IMR-90 (cell line): ENCODE measurements at regions not wholly inside any gene's neighbourhood (a gene's known extent, or its start where the extent isn't known, plus 50 kb on each side); places are given as distances from the start of the nearest gene placed in this dataset.

Experiments used
- ATAC-seq: fragments of 200-7000 bp; cut with Tn5 transposase; 2 replicates; pipeline ENCODE4 v1.9.1; 2020; ENCODE audit warnings: low read depth, mild to moderate bottlenecking, moderate library complexity
- BruUV-seq: library from RNA; stranded (reverse); fragments of 400-500 nt; replicated peaks from 2 replicates; lab custom pipeline; 2021; lab: Mats Ljungman, UMichigan
- CTCF ChIA-PET: fragments of 300-600 bp; formaldehyde crosslinking; extraction: SDS; loops from one replicate; lab custom pipeline; 2021; ENCODE audit warnings: antibody characterized with exemption; lab: Yijun Ruan, JAX
- POLR2A ChIA-PET: fragments of 300-600 bp; sonication (Branson Sonifier 250); formaldehyde crosslinking; loops from one replicate; lab custom pipeline; 2022; ENCODE audit warnings: antibody characterized with exemption; ENCODE audit not compliant: unreplicated experiment; lab: Charles Lee
- DNase-seq: peaks from one replicate; pipeline ENCODE4 v3.0.0; 2013
- H2AFZ ChIP-seq: replicated peaks from 2 replicates; pipeline ENCODE3; 2013; ENCODE audit warnings: low read length, mild to moderate bottlenecking; ENCODE audit not compliant: poor library complexity
- H2AK5ac ChIP-seq: 2 replicates; pipeline ENCODE4 v1.6.1; 2013; ENCODE audit warnings: low read depth, low read length, inconsistent platforms
- H2AK9ac ChIP-seq: replicated peaks from 2 replicates; pipeline ENCODE3; 2013; ENCODE audit warnings: mild to moderate bottlenecking, low read depth, low read length, moderate library complexity; ENCODE audit not compliant: poor library complexity
- H2BK120ac ChIP-seq: 2 replicates; pipeline ENCODE4 v1.6.1; 2013; ENCODE audit warnings: low read depth, low read length, inconsistent platforms
- H2BK15ac ChIP-seq: 3 replicates; pipeline ENCODE4 v1.6.1; 2013; ENCODE audit warnings: low read depth, low read length, inconsistent platforms
- H2BK20ac ChIP-seq: 2 replicates; pipeline ENCODE4 v1.6.1; 2013; ENCODE audit warnings: low read depth, mild to moderate bottlenecking, inconsistent platforms, low read length, moderate library complexity
- H2BK5ac ChIP-seq: 2 replicates; pipeline ENCODE4 v1.6.1; 2013; ENCODE audit warnings: mild to moderate bottlenecking, low read depth, low read length, inconsistent platforms; ENCODE audit not compliant: poor library complexity, severe bottlenecking
- H3K14ac ChIP-seq: replicated peaks from 2 replicates; pipeline ENCODE4 v1.6.1; 2013; ENCODE audit warnings: low read depth, low read length, inconsistent platforms
- H3K18ac ChIP-seq: 2 replicates; pipeline ENCODE4 v1.6.1; 2013; ENCODE audit warnings: low read depth, low read length, control low read depth
- H3K23ac ChIP-seq: 2 replicates; pipeline ENCODE4 v1.6.1; 2013; ENCODE audit warnings: low read depth, low read length, inconsistent platforms
- H3K27ac ChIP-seq: 2 replicates; pipeline ENCODE4 v1.5.1; 2013; ENCODE audit warnings: mild to moderate bottlenecking, control low read depth, low read length; ENCODE audit not compliant: insufficient read depth
- H3K27me3 ChIP-seq: 2 replicates; pipeline ENCODE4 v1.6.1; 2013; ENCODE audit warnings: low read length; ENCODE audit not compliant: control insufficient read depth, insufficient read depth
- H3K36me3 ChIP-seq: 2 replicates; pipeline ENCODE4 v1.6.1; 2013; ENCODE audit warnings: low read length, mixed read lengths; ENCODE audit not compliant: control insufficient read depth, insufficient read depth
- H3K4ac ChIP-seq: 2 replicates; pipeline ENCODE4 v1.6.1; 2013; ENCODE audit warnings: low read depth, low read length, inconsistent platforms
- H3K4me1 ChIP-seq: 2 replicates; pipeline ENCODE4 v1.6.1; 2013; ENCODE audit warnings: low read length, mixed read lengths; ENCODE audit not compliant: control insufficient read depth, insufficient read depth
- H3K4me2 ChIP-seq: 2 replicates; pipeline ENCODE4 v1.6.1; 2013; ENCODE audit warnings: low read depth, mild to moderate bottlenecking, control low read depth, low read length, moderate library complexity
- H3K4me3 ChIP-seq: 2 replicates; pipeline ENCODE4 v1.5.1; 2013; ENCODE audit warnings: low read depth, mild to moderate bottlenecking, control low read depth, low read length, moderate library complexity; ENCODE audit not compliant: insufficient read depth
- H3K56ac ChIP-seq: 2 replicates; pipeline ENCODE4 v1.6.1; 2013; ENCODE audit warnings: low read length, inconsistent platforms; ENCODE audit not compliant: insufficient read depth; ENCODE audit errors: extremely low read depth
- H3K79me1 ChIP-seq, 2 experiments: 2 replicates each; pipeline ENCODE4 v1.6.1; 2013; ENCODE audit warnings: low read length in 2 of 2, inconsistent platforms in 1 of 2, low read depth in 1 of 2
- H3K9ac ChIP-seq: 2 replicates; pipeline ENCODE4 v1.6.1; 2013; ENCODE audit warnings: low read depth, low read length, control low read depth
- H3K9me1 ChIP-seq: 2 replicates; pipeline ENCODE4 v1.6.1; 2013; ENCODE audit warnings: low read length, inconsistent platforms; ENCODE audit not compliant: insufficient read depth
- H3K9me3 ChIP-seq: 2 replicates; pipeline ENCODE4 v1.6.1; 2013; ENCODE audit warnings: low read length; ENCODE audit not compliant: control insufficient read depth, insufficient read depth
- H4K20me1 ChIP-seq: 2 replicates; pipeline ENCODE4 v1.6.1; 2013; ENCODE audit warnings: low read length, inconsistent platforms; ENCODE audit not compliant: insufficient read depth
- H4K5ac ChIP-seq: 2 replicates; pipeline ENCODE4 v1.6.1; 2013; ENCODE audit warnings: mild to moderate bottlenecking, low read depth, low read length, control low read depth
- H4K8ac ChIP-seq, 2 experiments: 2 replicates each; pipeline ENCODE4 v1.6.1; 2013; ENCODE audit warnings: low read depth in 2 of 2, low read length in 2 of 2, control low read depth in 1 of 2, inconsistent platforms in 1 of 2
- H4K91ac ChIP-seq: 2 replicates; pipeline ENCODE4 v1.6.1; 2013; ENCODE audit warnings: low read depth, low read length, inconsistent platforms; ENCODE audit not compliant: insufficient read depth
- RAD21 ChIP-seq: IDR thresholded peaks from 2 replicates; pipeline ENCODE4 v1.6.1; 2012; ENCODE audit warnings: low read length, improper control_type of control experiment
- SMC3 ChIP-seq: fragments of 150-350 bp; IDR thresholded peaks from 2 replicates; pipeline ENCODE4 v1.6.1; 2016; ENCODE audit warnings: low read depth, mild to moderate bottlenecking, antibody characterized with exemption, low read length, moderate library complexity
- WGBS, 2 experiments: methylation state at CpG; one replicate each; pipeline versions ENCODE4 v1.1.5 to v1.1.7; 2013; ENCODE audit warnings: missing lambda C conversion rate in 2 of 2; ENCODE audit not compliant: insufficient read length in 1 of 2; ENCODE audit errors: extremely low coverage in 2 of 2; 5-methylcytosine and 5-hydroxymethylcytosine counted together
- dilution Hi-C: fragments of 300-500 bp; cut with HindIII; formaldehyde crosslinking; loops from one replicate; pipeline ENCODE4 v1.14.3; 2018; ENCODE audit warnings: low sequenced_read_pairs; ENCODE audit not compliant: unreplicated experiment
- in situ Hi-C: fragments of 300-500 bp; cut with MboI; formaldehyde crosslinking; loops from 3 replicates; pipeline ENCODE4 v1.14.3; 2019; ENCODE audit warnings: low sequenced_read_pairs, inconsistent platforms, mixed read lengths
- intact Hi-C: fragments of 100-400 bp; cut with micrococcal nuclease; formaldehyde crosslinking; loops from 2 replicates; pipeline ENCODE4 v1.10.0; 2022
- TF ChIP-seq, protein P1 (sequence below): fragments of 150-350 bp; IDR thresholded peaks from 2 replicates; pipeline ENCODE4 v1.6.1; 2017; ENCODE audit warnings: mild to moderate bottlenecking, antibody characterized with exemption, low read length, low read depth

DNA sequence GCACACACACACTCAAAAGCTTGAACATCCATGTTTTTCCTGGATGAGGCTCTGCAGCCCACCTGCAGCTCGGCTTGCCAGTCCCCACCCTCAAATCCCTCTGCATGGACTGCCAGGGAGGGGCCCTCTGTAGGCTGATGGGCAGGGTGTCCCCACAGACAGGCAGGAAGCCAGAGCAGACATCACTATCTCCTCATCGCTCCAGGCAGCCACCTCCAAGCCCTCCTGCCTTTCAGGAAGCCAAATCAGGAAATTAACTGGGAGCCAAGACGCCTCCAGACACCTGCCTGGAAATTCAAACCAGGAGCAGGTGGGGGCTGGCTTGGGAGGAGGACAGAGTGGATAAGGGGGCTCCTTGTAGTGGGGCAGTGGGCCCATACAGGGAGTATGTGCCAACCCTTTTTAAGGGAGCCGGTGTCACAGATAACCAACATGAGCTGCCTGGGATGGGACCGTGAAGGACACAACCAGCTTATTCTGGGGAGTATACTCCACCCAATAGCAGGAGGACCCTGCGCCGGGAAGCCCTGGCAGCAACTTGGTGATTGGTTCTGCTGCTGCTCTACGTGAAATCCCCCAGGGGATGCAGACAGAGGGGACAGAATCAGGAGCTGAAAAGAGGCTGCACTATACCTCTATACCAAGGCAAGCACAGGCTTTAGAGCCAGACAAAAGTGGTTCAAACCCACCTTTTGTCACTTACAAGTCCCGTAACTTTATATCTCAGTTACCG is 139.1 kb downstream of the CCT6B start:
- ChIA-PET POLR2A (no interaction called here), CTCF (no interaction called here)
- H3K9me3 ChIP-seq: no peaks in the 10 kb centered on the region
- ATAC-seq: no peak
- DNase-seq: no peak
- H3K4me2 ChIP-seq: no peak overlapping the region
- in situ Hi-C loops: no loop called here
- no peaks in the 10 kb centered on the region for H3K4me1 ChIP-seq
- no peaks in the 10 kb centered on the region for H4K20me1 ChIP-seq
- no peak overlapping the region for H2AK9ac ChIP-seq
- no peak overlapping the region for H2AFZ ChIP-seq
- 62% methylated on average over 2 of the region's 10 CpGs; no CpG with 5 or more reads in 1 of the 2 experiments for WGBS, 2 experiments
- H3K9ac ChIP-seq: no peak overlapping the region
- H3K27ac ChIP-seq: no peak overlapping the region
- H3K18ac ChIP-seq: no peak overlapping the region
- H2BK20ac ChIP-seq: no peak overlapping the region
- TF ChIP-seq, protein P1, sequence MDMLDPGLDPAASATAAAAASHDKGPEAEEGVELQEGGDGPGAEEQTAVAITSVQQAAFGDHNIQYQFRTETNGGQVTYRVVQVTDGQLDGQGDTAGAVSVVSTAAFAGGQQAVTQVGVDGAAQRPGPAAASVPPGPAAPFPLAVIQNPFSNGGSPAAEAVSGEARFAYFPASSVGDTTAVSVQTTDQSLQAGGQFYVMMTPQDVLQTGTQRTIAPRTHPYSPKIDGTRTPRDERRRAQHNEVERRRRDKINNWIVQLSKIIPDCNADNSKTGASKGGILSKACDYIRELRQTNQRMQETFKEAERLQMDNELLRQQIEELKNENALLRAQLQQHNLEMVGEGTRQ: no peak
- TF ChIP-seq SMC3 (no peak), RAD21 (no peak)
- intact Hi-C loops: no loop called here
- no peak overlapping the region for H4K8ac ChIP-seq
- H2BK15ac ChIP-seq: no peak overlapping the region
- no peaks in the 10 kb centered on the region for H3K79me1 ChIP-seq
- no peaks in the 10 kb centered on the region for H3K9me1 ChIP-seq
- H3K27me3 ChIP-seq: 0 out of 2 replicates have a peak, but pooled peaks cover 2% of the 10 kb centered on the region
- BruUV-seq: no TSS peak
- no peak overlapping the region for H3K23ac ChIP-seq
- dilution Hi-C loops: no loop called here
- no peak overlapping the region for H3K56ac ChIP-seq
- H3K14ac ChIP-seq: no peak overlapping the region
- H3K4ac ChIP-seq: no peak overlapping the region
- no peak overlapping the region for H2BK120ac ChIP-seq
- no peaks in the 10 kb centered on the region for H3K36me3 ChIP-seq
- no peak overlapping the region for H2AK5ac ChIP-seq
- no peak overlapping the region for H4K5ac ChIP-seq
- H2BK5ac ChIP-seq: no peak overlapping the region
- H3K4me3 ChIP-seq: no peak overlapping the region
- no peak overlapping the region for H4K91ac ChIP-seq
